Medulla oblongata (tissue), 1 donor: ENCODE measurements at regions not wholly inside any gene's neighbourhood (a gene's known extent, or its start where the extent isn't known, plus 50 kb on each side); places are given as distances from the start of the nearest gene placed in this dataset.
A peak's percentile ranks its signal among the peaks of the same experiment; 100 is the strongest.

Source experiments
- DNase-seq: peaks from one replicate; pipeline ENCODE4 v3.0.0-alpha.2; 2015; ENCODE audit errors: extremely low spot score

DNA sequence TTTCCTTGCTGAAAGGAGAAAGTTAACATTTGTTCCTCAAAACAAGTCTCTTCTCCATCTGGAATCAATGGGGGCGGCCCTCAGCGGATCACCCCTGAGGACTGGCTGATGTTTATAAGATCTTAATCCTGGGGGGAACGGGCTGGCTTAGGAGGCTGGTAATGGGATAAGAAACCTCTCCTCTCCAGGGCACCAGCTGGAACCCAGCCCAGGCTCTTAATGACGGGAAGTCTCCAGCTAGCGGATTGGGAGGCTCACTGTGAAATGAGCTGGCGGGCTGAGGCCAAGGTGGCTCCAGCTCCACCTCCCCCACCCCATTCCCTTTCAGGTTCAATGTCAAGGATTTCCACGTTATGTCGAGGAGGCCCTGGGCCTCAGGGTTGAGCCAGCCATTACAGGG, 1133.0 kb downstream of the VRK1 start:
- DNase-seq, result no peak

- no peak for DNase-seq
Measured at GRCh38 chr14:97931273-97931672, 1134.1 kb downstream of the VRK1 start.

GRCh38 chr14:97942921-97943320, 1145.7 kb downstream of the VRK1 start:
- DNase-seq, result no peak

GRCh38 chr14:97943619-97944018, 1146.4 kb downstream of the VRK1 start:
- no peak for DNase-seq

DNA sequence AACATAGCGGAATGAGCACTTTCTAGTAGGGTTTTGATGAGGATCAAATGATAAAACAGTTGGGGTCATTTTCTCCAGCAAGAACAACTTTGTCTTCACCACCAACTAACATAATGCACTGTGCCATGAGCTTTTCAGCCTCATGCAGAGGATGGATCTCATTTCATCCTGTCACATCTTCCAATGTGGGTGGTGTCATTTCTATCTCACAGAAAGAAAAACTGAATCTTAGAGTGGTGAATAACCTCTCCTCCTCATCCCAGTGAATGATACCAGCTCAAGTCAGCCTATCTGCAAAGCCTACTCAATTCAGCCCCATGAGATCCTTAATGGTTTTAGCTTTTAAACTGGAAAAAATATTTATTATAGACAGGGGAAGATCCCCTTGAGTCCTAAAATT, 1147.2 kb downstream of the VRK1 start:
- DNase-seq, result no peak

GRCh38 chr14:97945631-97946030, 1148.4 kb downstream of the VRK1 start:
- DNase-seq, result no peak

DNA sequence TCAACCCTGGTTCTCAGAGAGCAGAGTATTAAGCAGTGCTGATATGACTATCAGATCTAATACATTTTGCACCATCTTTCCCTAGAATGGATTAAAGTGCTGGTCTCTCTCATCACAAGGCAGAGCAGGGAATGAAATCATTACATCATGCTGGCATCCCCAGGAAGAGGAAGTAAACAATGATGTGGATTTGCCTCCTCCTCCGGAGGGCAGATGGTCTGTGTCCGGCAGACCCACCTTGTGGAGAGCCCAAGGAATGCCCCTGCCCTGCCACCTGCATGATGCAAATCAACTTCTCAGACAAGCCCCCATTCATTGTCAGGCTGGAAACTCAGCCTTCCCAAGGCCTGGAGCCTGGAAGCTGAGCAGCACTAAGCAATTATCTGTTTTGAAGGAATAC, 1149.1 kb downstream of the VRK1 start:
- DNase-seq, result no peak

- DNase-seq, result no peak
Measured at GRCh38 chr14:97946641-97947040, 1149.5 kb downstream of the VRK1 start.

DNA sequence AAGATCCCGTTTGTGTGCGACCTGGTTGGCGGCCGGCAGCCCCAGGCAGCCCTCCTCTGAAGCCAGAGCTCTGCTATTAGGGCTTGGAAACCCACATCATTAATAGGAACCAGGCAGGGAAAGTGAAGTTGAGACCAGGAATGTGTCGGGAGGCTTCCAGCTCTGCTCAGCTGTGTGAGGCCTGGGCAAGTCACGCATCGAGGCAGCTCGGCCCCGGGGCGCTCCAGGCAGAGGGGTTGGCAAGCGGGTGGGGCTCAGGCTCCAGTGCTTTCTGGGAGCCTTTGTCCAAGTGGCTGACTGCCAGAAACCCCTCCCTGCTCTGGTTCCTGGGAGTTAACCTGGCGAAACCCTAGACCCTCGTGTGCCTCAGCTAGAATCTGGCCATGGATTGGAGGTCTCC, 1151.7 kb downstream of the VRK1 start:
- DNase-seq, result no peak

- no peak for DNase-seq
Measured at GRCh38 chr14:97956581-97957340, 1159.6 kb downstream of the VRK1 start.

DNA sequence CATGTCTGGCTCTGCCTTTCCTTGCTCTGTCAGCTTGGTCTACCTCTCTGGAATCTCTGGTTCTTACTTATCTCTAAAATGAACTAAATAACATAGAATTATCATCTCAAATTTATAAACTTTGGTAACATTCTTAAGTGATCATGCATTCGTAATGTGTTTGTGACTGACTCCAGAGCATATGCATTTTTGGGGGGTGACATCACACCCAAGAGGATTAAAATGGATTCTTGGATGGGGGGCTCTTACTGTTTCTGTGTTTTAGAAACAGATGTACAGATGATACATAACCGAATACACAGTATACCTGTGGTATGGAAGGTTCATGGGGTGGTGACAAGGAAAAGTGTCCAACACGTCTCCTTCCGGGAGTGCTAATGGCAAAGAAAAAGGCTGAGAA, 1162.1 kb downstream of the VRK1 start:
- no peak for DNase-seq

GRCh38 chr14:97960436-97960835, 1163.3 kb downstream of the VRK1 start:
- DNase-seq, result no peak

- no peak for DNase-seq
Measured at GRCh38 chr14:97970222-97970621, 1173.0 kb downstream of the VRK1 start.

- no peak for DNase-seq
Measured at GRCh38 chr14:97975216-97975615, 1178.0 kb downstream of the VRK1 start.

GRCh38 chr14:97975962-97976361, 1178.8 kb downstream of the VRK1 start:
- DNase-seq, result no peak

- no peak for DNase-seq
Measured at GRCh38 chr14:97976861-97977260, 1179.7 kb downstream of the VRK1 start.

GRCh38 chr14:97977651-97978261, 1180.6 kb downstream of the VRK1 start:
- DNase-seq, result peak; percentile 68

- DNase-seq, result peak; percentile 81
Measured at GRCh38 chr14:97978341-97978740, 1181.2 kb downstream of the VRK1 start.

DNA sequence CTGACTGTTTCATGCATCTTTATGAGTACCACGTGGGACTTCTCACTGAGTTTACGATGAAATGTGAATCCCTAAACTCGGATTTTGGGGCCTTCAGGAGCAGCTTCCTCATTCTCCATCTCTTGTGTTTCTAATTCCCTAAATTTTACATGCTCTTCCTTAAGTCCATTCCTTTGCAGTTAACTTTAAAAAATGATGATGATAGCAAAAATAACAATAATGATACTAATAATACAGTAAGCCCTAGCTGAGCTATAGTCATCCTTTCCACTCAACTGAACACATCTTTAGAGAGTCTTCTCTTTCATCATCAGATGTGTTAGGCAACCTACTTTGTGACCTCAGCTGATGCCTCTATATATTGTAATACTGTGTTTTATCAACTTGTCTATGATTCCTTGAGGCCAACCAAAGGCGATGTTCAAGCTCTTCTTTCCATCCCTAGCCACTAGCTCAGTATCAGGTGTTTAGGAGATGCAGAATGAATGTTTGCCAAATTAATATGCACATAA, 1196.4 kb downstream of the VRK1 start:
- DNase-seq, result no peak

DNA sequence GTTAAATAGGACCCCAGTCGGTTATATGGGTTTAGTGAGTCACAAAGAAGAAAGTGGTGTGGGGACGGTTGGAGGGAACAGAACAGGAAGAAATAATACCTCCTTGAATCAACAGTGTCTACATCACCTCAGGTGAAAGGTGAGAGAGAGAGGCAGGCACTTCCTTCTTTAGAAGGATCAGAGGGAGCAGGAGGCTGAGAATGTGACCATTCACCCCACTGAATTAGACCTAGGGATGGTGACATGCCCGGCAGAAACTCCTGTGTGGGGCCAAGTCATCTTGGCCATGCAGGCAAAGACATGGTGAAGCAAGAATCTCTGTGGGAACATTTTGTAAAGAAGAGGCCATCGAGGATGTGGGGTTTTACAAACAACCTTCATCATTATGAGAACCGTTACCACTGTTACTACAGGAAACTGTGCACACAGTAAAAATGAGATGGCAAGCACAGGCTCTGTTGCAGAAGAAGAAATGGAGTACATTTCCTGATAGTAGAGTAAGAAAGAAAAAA, 1196.9 kb downstream of the VRK1 start:
- DNase-seq, result no peak

- no peak for DNase-seq
Measured at GRCh38 chr14:97995038-97995437, 1197.9 kb downstream of the VRK1 start.

GRCh38 chr14:97995531-97995930, 1198.3 kb downstream of the VRK1 start:
- no peak for DNase-seq

GRCh38 chr14:98006008-98006407, 1208.8 kb downstream of the VRK1 start:
- no peak for DNase-seq
